ENCODE measurements at regions not wholly inside any gene's neighbourhood (a gene's known extent, or its start where the extent isn't known, plus 50 kb on each side); places are given as distances from the start of the nearest gene placed in this dataset.

- TF ChIP-seq CTCF (conservative IDR thresholded peaks at IDR 0.05; ENCODE audit: low read depth, low read length) (no peak), EZH2 (IDR thresholded peaks at IDR 0.05; ENCODE audit: low read length, unreplicated experiment) (no peak), EZH2phosphoT487 (IDR thresholded peaks at IDR 0.05; ENCODE audit: borderline replicate concordance, low read length) (no peak)
Measured at GRCh38 chrX:96464880-96465558, 219.6 kb upstream of the DIAPH2 start.
